HEK293 (cell line): ENCODE measurements at regions not wholly inside any gene's neighbourhood (a gene's known extent, or its start where the extent isn't known, plus 50 kb on each side); places are given as distances from the start of the nearest gene placed in this dataset.

Experiments used
- ATF2 ChIP-seq: fragments of 450-650 bp; formaldehyde crosslinking; IDR thresholded peaks from 2 replicates; pipeline ENCODE4 v1.5.1; 2016; ENCODE audit warnings: missing biosample characterization, missing genetic modification characterization, low read depth
- CTCF ChIP-seq: fragments of 450-650 bp; formaldehyde crosslinking; IDR thresholded peaks from 2 replicates; pipeline ENCODE4 v1.5.1; 2016; ENCODE audit warnings: missing biosample characterization, missing genetic modification characterization
- RBAK ChIP-seq: fragments of 450-650 bp; formaldehyde crosslinking; IDR thresholded peaks from 2 replicates; pipeline ENCODE4 v1.5.1; 2016; ENCODE audit warnings: missing biosample characterization, missing genetic modification characterization
- YY1 ChIP-seq: fragments of 450-650 bp; formaldehyde crosslinking; IDR thresholded peaks from 2 replicates; pipeline ENCODE4 v1.5.1; 2018; ENCODE audit warnings: missing biosample characterization, missing genetic modification characterization
- ZFHX2 ChIP-seq: fragments of 450-650 bp; formaldehyde crosslinking; conservative IDR thresholded peaks from 2 replicates; pipeline ENCODE4 v1.5.1; 2016; ENCODE audit warnings: missing biosample characterization, missing genetic modification characterization
- ZNF114 ChIP-seq: fragments of 450-650 bp; formaldehyde crosslinking; IDR thresholded peaks from 2 replicates; pipeline ENCODE4 v1.5.0; 2017; ENCODE audit warnings: missing biosample characterization, missing genetic modification characterization
- ZNF664 ChIP-seq: fragments of 450-650 bp; formaldehyde crosslinking; IDR thresholded peaks from 2 replicates; pipeline ENCODE4 v1.5.1; 2016; ENCODE audit warnings: missing biosample characterization, missing genetic modification characterization
- ZNF830 ChIP-seq: fragments of 450-650 bp; IDR thresholded peaks from 2 replicates; pipeline ENCODE4 v1.5.0; 2018; ENCODE audit warnings: missing biosample characterization, missing genetic modification characterization, low read depth, mild to moderate bottlenecking, moderate library complexity

- no peak for TF ChIP-seq ZNF114 (tag by site-specific recombination)
- TF ChIP-seq ZNF830 (tag by site-specific recombination): no peak
- TF ChIP-seq ZNF664 (tag by site-specific recombination): no peak
- TF ChIP-seq CTCF (tag by site-specific recombination): no peak
- TF ChIP-seq YY1: no peak
- no peak for TF ChIP-seq ATF2
- TF ChIP-seq ZFHX2 (tag by site-specific recombination): no peak
- TF ChIP-seq RBAK (tag by site-specific recombination): no peak
These were observed 839.1 kb downstream of the GALC start for GRCh38 chr14:87153901-87154300.
